HG02852 (cell line): ENCODE measurements at regions not wholly inside any gene's neighbourhood (a gene's known extent, or its start where the extent isn't known, plus 50 kb on each side); places are given as distances from the start of the nearest gene placed in this dataset.
"Not testable (repeated sequence)": the region's sequence is repeated elsewhere in the genome, so short reads cannot be mapped to it uniquely, and the experiment has no call there.

Experiments used
- ATAC-seq: cut with Tn5 transposase; IDR thresholded peaks from one replicate; pipeline ENCODE4 v1.9.1; 2021; ENCODE audit warnings: mild to moderate bottlenecking, moderate library complexity; ENCODE audit not compliant: unreplicated experiment

- ATAC-seq = no peak
These were observed 1093.0 kb downstream of the GATA3 start for GRCh38 chr10:9147475-9147874.

GRCh38 chr10:9149134-9149533, 1094.6 kb downstream of the GATA3 start:
- ATAC-seq = no peak

- not testable (repeated sequence) for ATAC-seq
These were observed 1098.6 kb downstream of the GATA3 start for GRCh38 chr10:9153057-9153456.

GRCh38 chr10:9157656-9158055, 1103.2 kb downstream of the GATA3 start:
- no peak for ATAC-seq

- ATAC-seq = no peak
These were observed 1104.2 kb downstream of the GATA3 start for GRCh38 chr10:9158675-9159074.

- no peak for ATAC-seq
These were observed 1105.8 kb downstream of the GATA3 start for GRCh38 chr10:9160275-9160674.

- no peak for ATAC-seq
These were observed 1109.2 kb downstream of the GATA3 start for GRCh38 chr10:9163699-9164098.

GRCh38 chr10:9166770-9167169, 1112.3 kb downstream of the GATA3 start:
- ATAC-seq = no peak

- no peak for ATAC-seq
These were observed 1117.8 kb downstream of the GATA3 start for GRCh38 chr10:9172276-9172675.

- no peak for ATAC-seq
These were observed 1120.7 kb downstream of the GATA3 start for GRCh38 chr10:9175200-9175599.

- ATAC-seq = not testable (repeated sequence)
These were observed 1128.9 kb downstream of the GATA3 start for GRCh38 chr10:9183197-9183880.

GRCh38 chr10:9188022-9188810, 1133.7 kb downstream of the GATA3 start:
- no peak for ATAC-seq

GRCh38 chr10:9189448-9189847, 1135.0 kb downstream of the GATA3 start:
- no peak for ATAC-seq

- no peak for ATAC-seq
These were observed 1138.6 kb downstream of the GATA3 start for GRCh38 chr10:9193120-9193519.

GRCh38 chr10:9195385-9195784, 1140.9 kb downstream of the GATA3 start:
- no peak for ATAC-seq

- no peak for ATAC-seq
These were observed 1144.1 kb downstream of the GATA3 start for GRCh38 chr10:9198611-9199010.

GRCh38 chr10:9205558-9205957, 1151.1 kb downstream of the GATA3 start:
- no peak for ATAC-seq

GRCh38 chr10:9209105-9209798, 1154.8 kb downstream of the GATA3 start:
- peak; percentile 89 for ATAC-seq

- no peak for ATAC-seq
These were observed 1156.7 kb downstream of the GATA3 start for GRCh38 chr10:9211228-9211627.

GRCh38 chr10:9214618-9215017, 1160.1 kb downstream of the GATA3 start:
- ATAC-seq = no peak

- ATAC-seq = no peak
These were observed 1160.6 kb downstream of the GATA3 start for GRCh38 chr10:9215121-9215520.

- ATAC-seq = no peak
These were observed 1165.4 kb downstream of the GATA3 start for GRCh38 chr10:9219860-9220259.
